GM19467 (cell line): ENCODE measurements at regions not wholly inside any gene's neighbourhood (a gene's known extent, or its start where the extent isn't known, plus 50 kb on each side); places are given as distances from the start of the nearest gene placed in this dataset.
"Not testable (repeated sequence)": the region's sequence is repeated elsewhere in the genome, so short reads cannot be mapped to it uniquely, and the experiment has no call there.

ENCODE experiments used
- ATAC-seq: cut with Tn5 transposase; IDR thresholded peaks from one replicate; pipeline ENCODE4 v1.9.1; 2021; ENCODE audit warnings: mild to moderate bottlenecking, moderate library complexity; ENCODE audit not compliant: unreplicated experiment

DNA sequence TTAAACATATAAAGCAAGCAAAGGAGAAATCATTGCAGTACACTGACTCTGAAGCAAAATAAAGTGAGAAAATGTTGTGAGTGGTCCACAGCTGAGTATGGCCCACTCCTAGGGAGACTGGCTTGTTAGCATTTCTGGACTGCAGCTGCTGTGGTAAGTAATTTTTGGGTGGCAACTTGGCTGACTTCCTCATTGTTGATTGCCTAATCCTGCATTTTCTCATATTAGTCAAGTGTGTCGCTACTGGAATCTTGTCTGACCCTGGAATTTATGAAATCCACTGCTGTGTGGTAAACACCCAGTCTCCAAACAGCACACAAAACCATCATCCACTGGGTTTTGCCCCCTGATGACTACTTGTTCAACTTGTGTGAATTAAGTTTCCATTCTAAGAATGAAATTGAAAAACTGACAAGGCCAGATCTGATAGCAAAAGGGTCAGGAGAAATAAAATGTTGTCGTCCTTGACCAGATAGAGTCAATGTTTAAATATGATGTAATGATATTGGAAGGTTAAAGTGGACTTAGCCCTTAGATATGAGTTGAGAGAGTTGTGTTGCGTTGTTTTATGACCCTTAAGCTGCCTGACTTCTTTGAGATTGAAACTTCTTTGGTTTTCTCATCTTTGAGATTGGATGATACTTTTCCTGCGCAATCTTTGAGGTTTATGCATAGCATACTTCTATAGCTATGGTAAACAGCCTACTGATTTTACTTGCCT, 106.6 kb upstream of the SEC22B start:
- not testable (repeated sequence) for ATAC-seq

DNA sequence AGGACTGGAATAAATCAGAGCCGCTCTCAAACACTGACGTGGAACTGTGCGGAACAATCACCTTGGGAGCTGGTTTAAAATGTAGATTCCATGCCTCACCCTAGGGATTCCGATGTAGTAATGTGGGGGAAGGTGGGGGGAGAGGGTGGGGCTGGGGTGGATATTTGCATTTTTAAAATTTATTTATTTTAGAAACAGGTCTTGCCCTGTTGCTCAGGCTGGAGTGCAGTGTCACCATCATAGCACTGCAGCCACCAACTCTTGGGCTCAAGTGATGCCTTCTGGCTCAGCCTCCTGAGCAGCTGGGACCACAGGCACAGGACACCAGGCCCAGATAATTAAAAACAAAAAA, 101.9 kb upstream of the SEC22B start:
- not testable (repeated sequence) for ATAC-seq

DNA sequence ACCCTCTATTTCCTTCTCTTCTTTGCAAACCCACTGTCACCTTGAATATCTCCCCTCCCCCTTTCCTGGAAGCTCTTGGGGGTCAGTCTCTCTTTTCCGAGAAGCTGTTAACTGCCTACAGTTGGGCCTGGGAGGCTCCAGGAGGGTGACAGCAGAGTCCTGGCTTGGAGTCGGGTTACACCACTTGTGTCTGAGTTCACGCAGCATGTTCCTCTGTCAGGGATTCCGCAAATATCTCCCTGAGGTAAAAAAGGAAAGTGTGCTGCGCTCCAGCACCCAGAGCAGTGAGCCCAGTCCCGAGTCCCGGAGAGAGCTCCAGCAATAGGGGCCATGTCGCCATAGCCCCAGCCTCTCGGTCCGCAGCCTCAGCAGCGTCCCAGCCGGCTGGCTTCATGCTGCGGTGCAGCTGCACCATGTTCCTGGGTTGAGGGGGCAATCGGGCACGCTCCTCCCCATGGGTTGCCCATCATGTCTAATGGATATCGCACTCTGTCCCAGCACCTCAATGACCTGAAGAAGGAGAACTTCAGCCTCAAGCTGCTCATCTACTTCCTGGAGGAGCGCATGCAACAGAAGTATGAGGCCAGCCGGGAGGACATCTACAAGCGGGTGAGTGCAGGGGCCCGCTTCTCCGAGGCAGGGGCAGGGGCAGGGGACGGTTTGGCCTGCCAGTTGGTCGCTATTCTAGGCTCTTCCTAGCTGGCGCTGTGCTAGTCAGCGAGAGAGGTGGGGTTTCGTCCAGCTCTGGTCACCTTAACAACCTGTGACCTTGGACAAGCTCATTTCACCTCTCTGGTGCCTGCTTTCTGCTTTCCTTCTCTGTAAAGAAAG, 101.3 kb upstream of the SEC22B start:
- ATAC-seq: not testable (repeated sequence)

DNA sequence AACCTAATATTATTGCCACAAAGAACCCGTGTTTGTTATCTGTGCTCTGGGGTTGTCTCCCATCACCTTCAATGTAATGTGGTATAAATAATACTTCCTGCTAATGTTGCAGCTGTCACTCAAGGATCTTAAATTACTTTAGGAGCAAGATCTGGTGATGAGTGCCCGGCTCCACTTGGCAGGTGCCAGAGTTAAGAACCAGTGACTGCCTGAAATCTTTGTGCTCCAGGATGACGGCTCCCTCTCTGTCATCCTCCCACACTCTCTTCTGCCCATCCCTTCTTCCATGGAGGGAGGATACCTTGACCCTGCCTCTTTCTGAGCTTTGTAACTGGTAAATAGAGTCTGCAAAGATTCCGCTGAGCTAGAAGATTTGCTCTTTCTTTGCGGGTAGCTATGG, 100.4 kb upstream of the SEC22B start:
- ATAC-seq: not testable (repeated sequence)

DNA sequence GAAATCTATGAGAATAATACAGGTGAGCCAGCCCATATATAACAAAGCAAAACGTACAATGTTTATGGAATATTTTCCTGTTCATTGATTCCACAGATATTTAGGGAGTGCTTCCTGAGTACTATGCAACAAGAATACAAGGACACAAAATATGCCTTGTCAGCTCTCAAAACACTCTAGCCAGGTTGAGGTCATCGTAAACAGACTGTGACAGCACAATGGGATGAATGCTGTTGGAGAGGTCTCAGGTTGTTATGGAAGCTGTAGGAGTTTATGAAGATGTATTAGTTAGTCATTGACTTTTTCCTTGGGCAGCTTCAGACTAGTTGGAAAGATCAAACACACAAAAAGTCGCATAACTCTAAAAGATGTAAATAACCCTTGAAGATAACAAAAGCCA, 98.1 kb upstream of the SEC22B start:
- not testable (repeated sequence) for ATAC-seq

DNA sequence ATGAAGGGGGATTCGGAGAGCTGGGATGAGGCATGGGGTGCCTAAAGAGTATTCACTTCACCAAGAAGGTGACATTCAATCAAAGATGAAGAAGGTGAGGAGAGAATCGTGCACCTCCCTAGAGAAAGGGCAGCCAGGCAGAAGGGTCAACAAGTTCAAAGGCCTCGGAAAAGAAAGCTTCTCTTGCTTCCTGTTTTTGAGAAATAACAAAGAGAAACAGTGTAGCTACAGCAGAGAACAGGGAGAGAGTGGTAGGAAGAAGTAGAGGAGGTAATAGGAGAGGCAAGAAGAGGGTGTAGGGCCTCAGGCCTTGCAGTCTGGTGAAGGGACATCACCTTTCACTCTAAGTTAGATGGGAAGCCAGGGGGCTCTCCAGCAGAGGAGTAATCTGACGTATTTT, 97.0 kb upstream of the SEC22B start:
- not testable (repeated sequence) for ATAC-seq

DNA sequence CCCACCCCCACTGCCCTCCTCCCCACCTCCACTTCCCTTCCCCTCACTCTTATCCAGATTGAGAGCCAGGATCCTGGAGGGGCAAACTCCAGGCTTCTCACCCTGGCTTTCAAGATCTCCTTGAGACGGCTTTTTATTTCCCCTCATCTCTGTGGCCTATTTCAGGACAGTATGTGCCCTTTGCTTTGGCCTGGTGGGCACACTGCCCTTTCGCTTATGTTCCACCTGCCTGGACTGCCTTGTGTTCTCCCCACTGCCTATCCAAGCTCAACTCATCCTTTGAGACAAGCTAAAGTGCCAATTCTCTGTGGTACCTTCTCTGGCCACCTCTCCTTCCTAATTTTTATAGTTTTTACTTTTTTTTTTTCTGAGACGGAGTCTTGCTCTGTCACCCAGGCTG, 95.9 kb upstream of the SEC22B start:
- ATAC-seq: not testable (repeated sequence)

DNA sequence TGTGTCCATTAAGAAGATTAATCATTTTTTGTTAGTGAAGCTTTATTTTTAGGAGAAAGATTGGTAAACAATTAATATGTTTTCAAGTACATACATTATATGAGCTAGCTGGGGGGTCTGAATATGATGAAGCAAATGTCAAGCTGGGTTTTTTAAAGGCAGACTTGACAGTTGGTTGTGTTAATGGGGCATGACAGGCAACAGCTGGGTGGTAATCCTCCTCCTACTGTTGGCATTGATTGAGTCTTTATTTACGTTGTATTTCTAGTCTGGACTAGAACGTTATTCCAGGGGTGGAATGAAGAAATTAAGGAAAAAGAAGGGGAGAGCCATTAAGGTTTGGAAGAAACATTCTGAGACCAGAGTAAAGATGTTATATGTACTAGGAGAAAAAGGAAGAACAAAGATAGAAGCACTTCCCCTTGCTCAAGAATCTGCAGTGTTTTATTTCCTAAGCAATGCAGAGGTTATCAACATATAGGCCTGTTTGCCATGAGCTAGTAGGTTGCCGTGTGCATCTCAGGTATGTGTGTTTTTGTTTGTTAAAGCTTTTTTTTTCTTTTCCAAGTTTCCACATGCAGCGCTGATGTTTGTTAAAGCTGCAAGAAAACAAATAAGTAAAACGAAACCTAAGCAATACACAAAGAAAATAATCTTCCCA, 95.4 kb upstream of the SEC22B start:
- not testable (repeated sequence) for ATAC-seq

DNA sequence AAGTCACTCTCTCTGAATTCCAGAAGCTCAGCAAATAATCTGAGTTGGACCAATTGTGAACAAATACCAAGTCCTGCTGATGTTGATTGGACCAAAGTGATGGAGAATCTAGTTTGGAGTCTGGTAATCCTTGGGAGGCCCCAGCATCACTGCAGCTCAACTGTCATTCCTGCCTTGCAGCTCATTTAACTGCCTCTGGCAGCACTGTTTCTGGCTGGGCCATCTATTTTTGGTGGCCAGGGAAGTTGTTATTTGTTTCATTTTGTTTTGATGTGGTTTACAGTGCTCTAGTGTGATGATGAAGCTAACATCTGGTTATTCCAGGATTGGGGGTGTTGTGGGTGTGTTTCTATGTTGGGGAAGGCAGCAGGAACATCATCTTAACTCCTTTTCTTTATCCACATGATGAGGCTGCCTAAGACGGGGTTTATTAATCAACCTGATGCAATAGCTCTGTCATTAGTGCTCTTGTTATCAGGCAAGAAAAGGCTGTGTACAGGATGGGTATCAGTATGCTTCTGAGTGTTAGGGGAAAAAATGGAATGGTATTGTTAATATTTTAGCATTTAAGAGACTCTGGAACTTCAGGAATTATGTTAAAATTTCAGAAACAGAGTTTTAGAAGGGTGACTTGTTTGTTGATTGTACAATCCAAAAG, 91.7 kb upstream of the SEC22B start:
- ATAC-seq: not testable (repeated sequence)

DNA sequence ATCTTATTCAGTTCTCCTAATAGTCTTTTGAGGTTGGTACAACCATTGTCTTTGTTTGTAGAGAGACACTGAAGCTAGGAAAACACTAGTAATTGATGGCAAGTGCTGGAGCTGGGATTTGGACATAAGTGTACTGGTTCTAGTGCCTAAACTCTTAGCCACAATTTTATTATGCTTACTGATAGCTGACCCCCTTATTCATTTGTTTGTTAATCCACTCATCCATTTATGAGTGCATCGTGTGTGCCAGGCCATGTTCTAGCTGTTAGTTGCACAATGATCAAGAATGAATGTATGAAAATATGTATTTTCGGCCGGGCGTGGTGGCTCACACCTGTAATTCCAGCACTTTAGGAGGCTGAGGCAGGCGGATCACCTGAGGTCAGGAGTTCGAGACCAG, 88.2 kb upstream of the SEC22B start:
- not testable (repeated sequence) for ATAC-seq

DNA sequence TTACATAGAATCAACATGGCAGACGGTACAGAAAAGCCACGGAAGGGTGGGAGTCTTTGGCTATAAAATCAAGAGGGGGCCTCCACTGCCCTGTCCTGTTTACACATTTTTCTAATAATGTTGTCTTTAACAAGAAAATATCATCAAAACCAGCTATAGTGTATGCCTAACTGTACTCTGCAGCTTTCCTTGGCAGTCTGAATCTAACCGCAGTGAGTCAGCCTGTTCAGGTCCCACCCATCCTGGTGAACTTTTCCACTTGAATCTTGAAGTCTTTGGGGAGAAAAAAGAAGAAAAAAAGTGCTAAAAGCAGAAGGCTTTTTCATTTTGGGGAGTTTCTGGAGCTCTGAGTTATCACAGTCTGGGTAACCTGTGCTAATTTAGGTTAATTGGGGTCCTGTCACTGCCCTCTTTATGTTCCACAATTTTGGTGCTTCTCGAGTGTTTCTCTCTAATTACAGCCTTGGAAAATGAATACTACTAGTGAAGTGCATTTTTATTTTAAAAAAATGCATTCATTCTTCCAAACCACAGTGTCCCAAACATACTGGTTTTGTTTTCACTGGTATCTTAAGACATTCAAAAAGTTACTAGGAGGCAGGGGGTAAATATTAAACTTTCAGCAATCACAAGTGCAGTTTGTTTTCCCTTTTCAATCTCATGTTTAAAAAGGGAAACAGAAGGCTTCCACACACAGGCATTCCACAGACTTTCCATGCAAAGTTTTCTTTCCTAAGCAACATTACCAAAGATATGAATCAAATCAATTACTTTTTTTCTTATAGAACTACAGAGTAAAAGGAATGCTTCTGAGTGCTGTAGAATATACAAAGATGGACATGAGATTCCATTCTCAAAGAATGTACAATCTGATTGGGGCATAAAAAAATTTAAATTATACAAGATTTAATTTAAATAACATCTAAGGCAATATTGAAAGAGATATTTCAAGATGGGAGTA, 86.8 kb upstream of the SEC22B start:
- ATAC-seq: not testable (repeated sequence)

DNA sequence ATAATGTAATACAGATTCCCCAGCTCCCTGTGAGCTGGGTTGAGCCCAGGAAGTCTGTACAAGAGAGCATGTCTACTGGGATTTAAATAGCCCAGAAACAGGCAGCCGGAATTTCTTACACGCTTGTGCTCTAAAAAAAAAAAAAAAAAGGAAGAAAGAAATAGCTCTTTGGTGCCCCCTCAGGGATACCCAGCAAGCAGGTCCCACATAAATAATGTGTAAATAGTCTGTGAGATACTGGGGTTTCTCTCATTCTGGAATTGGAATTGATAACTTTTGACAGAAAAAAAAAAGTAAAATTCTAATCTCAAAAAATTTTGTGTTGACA, 81.4 kb upstream of the SEC22B start:
- not testable (repeated sequence) for ATAC-seq

DNA sequence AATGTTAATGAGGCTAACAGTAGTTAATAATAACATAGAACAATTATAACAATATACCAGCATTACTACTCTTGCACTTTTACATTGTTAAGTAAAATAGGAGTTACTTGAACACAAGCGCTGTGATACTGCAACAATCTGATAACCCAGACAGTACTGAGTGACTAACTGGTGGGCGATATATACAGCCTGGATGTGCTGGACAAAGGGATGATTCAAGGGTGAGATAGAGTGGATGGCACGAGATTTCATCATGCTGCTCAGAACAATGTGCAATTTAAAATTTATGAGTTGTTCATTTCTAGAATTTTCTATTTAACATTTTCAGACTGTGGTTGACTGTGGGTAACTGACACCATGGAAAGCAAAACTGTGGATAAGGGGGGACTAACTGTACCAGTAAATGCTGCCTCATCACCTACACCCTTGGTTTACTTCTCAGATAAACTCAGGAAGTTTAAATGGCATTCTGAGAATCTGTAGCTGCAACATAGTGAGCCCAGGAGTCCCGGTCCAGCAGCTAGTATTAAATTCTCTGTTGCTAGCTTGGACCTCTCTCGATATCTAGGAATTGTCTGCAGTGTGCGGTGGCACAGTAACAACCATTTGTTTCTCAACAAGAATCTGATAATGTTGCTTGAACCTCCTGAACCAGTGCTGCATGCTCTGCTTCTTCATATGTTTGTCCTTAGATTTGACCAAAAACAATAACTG, 80.9 kb upstream of the SEC22B start:
- ATAC-seq: not testable (repeated sequence)

DNA sequence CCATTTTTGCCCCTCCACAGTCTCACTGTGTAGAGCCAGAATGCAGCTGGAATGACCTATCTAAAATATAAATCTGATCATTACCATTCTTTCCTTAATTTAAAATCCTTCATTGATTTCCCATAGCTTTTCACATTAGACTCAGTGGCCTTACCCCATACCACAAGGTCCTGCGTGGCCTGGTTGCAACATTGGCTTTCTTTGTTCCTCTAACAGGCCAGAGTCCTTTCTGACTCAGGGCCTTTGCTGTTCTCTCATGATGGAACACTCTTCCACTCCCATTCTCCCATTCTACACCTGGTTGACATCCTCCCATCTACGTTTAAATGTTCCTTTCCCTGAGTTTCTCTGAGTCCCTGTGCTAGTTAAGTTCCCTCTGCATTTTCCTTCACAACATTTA, 74.4 kb upstream of the SEC22B start:
- ATAC-seq: not testable (repeated sequence)

DNA sequence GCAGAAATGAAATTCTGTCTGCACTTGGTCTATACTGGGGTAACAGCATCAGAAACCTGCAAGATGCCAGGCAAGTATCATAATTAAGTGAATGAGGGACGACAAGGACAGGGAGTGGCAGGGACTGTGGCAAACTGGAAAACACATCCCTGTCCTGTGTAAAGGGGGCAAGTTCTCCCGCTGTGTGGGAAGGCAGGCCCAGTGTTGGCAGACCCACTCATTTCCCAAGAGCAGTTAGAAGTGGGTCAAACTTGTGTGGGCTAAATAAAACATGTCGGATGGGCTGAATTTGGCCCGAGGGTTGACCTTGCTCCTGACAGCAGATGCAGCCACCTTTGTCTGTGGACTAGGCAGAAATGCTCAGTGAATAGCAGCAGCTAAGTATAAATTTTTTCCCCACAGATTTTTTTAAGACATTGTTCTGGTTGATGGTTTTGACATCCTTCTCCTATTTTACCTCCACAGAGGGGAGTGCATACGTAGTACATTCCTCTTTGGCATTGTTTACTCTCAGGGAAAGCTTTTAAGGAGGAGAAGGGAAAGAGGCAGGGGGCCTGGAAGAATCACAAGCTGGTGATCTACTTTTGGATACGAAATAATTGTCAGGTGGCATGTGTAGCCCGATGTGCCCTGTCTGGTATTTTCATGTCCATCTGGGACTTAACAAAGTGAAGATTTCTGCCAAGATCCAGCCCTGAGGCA, 72.6 kb upstream of the SEC22B start:
- not testable (repeated sequence) for ATAC-seq

DNA sequence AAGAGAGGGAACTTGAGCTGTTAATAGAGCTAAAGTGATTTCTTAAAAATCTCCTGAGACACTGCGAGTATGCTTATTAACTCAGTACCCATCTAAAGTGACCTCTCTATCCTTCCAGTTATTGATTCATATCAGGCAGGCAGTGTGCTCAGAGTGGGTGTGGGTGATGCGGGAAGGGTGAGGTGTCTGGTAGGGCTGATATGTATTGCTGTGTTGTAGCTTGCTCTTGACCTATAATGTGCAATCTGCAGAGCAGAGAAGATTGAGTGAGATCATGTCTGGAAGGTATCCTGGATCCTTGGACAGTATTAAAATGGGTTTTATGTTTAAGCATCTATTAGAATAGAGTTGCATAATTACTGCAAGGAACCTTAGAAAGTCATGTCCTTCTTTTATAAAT, 71.9 kb upstream of the SEC22B start:
- not testable (repeated sequence) for ATAC-seq

DNA sequence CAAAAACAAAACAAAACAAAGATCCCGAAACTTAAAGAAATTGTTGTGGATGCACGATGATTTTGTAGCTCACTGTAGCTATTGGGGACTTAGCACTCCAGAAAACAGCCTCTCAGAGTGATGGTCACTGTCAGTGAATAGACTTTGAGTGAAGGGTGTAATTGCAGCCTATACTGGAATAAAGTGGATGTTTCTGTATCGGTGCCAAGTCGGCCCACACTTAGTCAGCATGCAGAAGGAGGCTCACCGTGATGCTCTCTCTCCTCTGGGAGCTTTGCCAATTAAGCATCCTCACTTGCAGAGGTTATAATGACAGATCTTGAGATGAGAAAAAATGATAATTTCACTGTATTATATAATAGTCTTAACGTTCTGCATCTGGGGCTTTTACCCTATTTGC, 67.5 kb upstream of the SEC22B start:
- ATAC-seq: not testable (repeated sequence)

DNA sequence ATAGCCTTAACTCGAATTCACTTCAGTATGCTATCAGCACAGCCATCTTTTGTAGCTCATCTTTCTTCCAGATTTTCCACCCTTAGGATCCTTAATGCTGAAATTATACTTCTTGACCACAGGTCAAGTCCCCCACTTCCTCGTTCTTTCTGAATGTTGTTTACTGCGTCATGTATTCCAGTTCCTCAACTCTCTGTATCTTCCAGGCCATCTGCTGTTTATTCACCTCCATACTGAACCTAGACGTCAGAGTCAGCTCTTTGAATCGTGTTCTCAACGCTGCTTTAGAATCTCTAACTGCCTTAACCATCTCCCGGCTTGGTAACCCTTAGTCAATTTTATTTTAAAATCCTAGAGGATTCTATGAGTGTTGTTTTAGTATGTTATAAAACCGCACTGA, 66.3 kb upstream of the SEC22B start:
- ATAC-seq: not testable (repeated sequence)

DNA sequence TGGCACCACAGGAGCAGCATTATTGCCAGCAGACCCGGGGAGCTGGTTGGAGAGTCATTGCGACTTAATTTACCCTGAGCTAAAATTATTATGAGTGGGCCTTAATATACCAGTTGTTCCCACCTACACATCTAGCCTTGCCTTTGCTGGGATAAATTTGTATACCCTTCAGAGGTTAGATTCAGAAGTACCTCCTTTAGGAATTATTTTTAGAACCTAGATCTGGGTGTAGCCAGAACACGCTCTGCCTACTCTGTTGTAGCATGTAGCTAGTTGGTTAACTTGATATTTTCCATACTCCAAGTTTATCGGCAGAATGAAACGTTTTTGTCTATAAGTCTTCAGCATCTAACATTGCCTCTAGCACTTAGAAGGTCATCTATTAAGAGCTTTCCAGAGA, 65.5 kb upstream of the SEC22B start:
- ATAC-seq: not testable (repeated sequence)
